ENCODE measurements at regions not wholly inside any gene's neighbourhood (a gene's known extent, or its start where the extent isn't known, plus 50 kb on each side); places are given as distances from the start of the nearest gene placed in this dataset.

GRCh38 chr7:69184339-69184738 is 413.9 kb upstream of the AUTS2 start:
- Histone ChIP-seq H3K36me3 (no peaks in the 10 kb centered on the region), H3K4me1 (no peaks in the 10 kb centered on the region), H3K4me3 (no peak overlapping the region), H3K27me3 (no peaks in the 10 kb centered on the region), H3K9me3 (peaks cover 0 to 3% (median 0%) of the 10 kb centered on the region in 4 donors), H3K27ac (no peak overlapping the region)
- no peak for DNase-seq
- WGBS, 2 donors: 31 to 57% methylated on average over 5 of the region's 5 CpGs
- TF ChIP-seq POLR2AphosphoS5 (IDR thresholded peaks at IDR 0.05) (no peak), CTCF (IDR thresholded peaks at IDR 0.05) (no peak), POLR2A (IDR thresholded peaks at IDR 0.05) (no peak), EP300 (IDR thresholded peaks at IDR 0.05) (no peak)
- intact Hi-C loops (cut with DNase I): no loop called here

- Histone ChIP-seq H3K27ac (no peak overlapping the region), H3K4me3 (no peak overlapping the region), H3K27me3 (no peaks in the 10 kb centered on the region), H3K36me3 (no peaks in the 10 kb centered on the region), H3K9me3 (peaks cover 0 to 3% (median 0%) of the 10 kb centered on the region in 4 donors), H3K4me1 (no peaks in the 10 kb centered on the region)
- TF ChIP-seq CTCF (IDR thresholded peaks at IDR 0.05): no peak
- TF ChIP-seq POLR2AphosphoS5 (IDR thresholded peaks at IDR 0.05): no peak
- TF ChIP-seq POLR2A (IDR thresholded peaks at IDR 0.05): no peak
- no peak for TF ChIP-seq EP300 (IDR thresholded peaks at IDR 0.05)
- intact Hi-C loops (cut with DNase I): no loop called here
- WGBS, 2 donors: 90 to 92% methylated on average over 5 of the region's 5 CpGs
- no peak for DNase-seq
Measured at GRCh38 chr7:69185170-69185569, 413.1 kb upstream of the AUTS2 start.

GRCh38 chr7:69186974-69187373 is 411.3 kb upstream of the AUTS2 start:
- Histone ChIP-seq H3K27me3 (no peaks in the 10 kb centered on the region), H3K9me3 (peaks cover 0 to 3% (median 0%) of the 10 kb centered on the region in 4 donors), H3K36me3 (no peaks in the 10 kb centered on the region), H3K4me3 (no peak overlapping the region), H3K4me1 (no peaks in the 10 kb centered on the region), H3K27ac (no peak overlapping the region)
- TF ChIP-seq POLR2AphosphoS5 (IDR thresholded peaks at IDR 0.05): no peak
- no peak for TF ChIP-seq CTCF (IDR thresholded peaks at IDR 0.05)
- TF ChIP-seq EP300 (IDR thresholded peaks at IDR 0.05): no peak
- no peak for TF ChIP-seq POLR2A (IDR thresholded peaks at IDR 0.05)
- 95 to 97% methylated on average over 5 of the region's 5 CpGs for WGBS, 2 donors
- intact Hi-C loops (cut with DNase I): no loop called here
- DNase-seq: no peak

- Histone ChIP-seq H3K36me3 (no peaks in the 10 kb centered on the region), H3K27me3 (no peaks in the 10 kb centered on the region), H3K27ac (no peak overlapping the region), H3K4me3 (no peak overlapping the region), H3K4me1 (no peaks in the 10 kb centered on the region), H3K9me3 (peaks cover 0 to 3% (median 0%) of the 10 kb centered on the region in 4 donors)
- WGBS, 2 donors: 84 to 91% methylated on average over 5 of the region's 5 CpGs
- DNase-seq: no peak
- TF ChIP-seq POLR2A (IDR thresholded peaks at IDR 0.05): no peak
- no peak for TF ChIP-seq POLR2AphosphoS5 (IDR thresholded peaks at IDR 0.05)
- TF ChIP-seq EP300 (IDR thresholded peaks at IDR 0.05): no peak
- TF ChIP-seq CTCF (IDR thresholded peaks at IDR 0.05): no peak
- intact Hi-C loops (cut with DNase I): no loop called here
Measured at GRCh38 chr7:69187824-69188333, 410.4 kb upstream of the AUTS2 start.

- no peak for DNase-seq
- H3K36me3 ChIP-seq: no peaks in the 10 kb centered on the region
- H3K27ac ChIP-seq: no peak overlapping the region
- WGBS, 2 donors: 87 to 94% methylated on average over 3 of the region's 3 CpGs
- intact Hi-C loops (cut with DNase I): no loop called here
- no peaks in the 10 kb centered on the region for H3K4me1 ChIP-seq
- no peak overlapping the region for H3K4me3 ChIP-seq
- no peak for TF ChIP-seq CTCF (IDR thresholded peaks at IDR 0.05)
- no peak for TF ChIP-seq POLR2AphosphoS5 (IDR thresholded peaks at IDR 0.05)
- TF ChIP-seq POLR2A (IDR thresholded peaks at IDR 0.05): no peak
- no peak for TF ChIP-seq EP300 (IDR thresholded peaks at IDR 0.05)
- no peaks in the 10 kb centered on the region for H3K27me3 ChIP-seq
- H3K9me3 ChIP-seq: peaks cover 0 to 3% (median 0%) of the 10 kb centered on the region in 4 donors
Measured at GRCh38 chr7:69189406-69189805, 408.9 kb upstream of the AUTS2 start.
